ENCODE measurements at regions not wholly inside any gene's neighbourhood (a gene's known extent, or its start where the extent isn't known, plus 50 kb on each side); places are given as distances from the start of the nearest gene placed in this dataset.

- Histone ChIP-seq H3K4me3 (no peak overlapping the region), H3K9ac (no peak overlapping the region), H3K9me3 (no peaks in the 10 kb centered on the region), H4K20me1 (no peaks in the 10 kb centered on the region), H3K4me2 (no peak overlapping the region), H3K27me3 (no peaks in the 10 kb centered on the region), H3K4me1 (no peaks in the 10 kb centered on the region), H3K27ac (no peak overlapping the region), H3K36me3 (no peaks in the 10 kb centered on the region)
- no peak for TF ChIP-seq Cebpa-rat (IDR thresholded peaks at IDR 0.05)
These were observed 73.2 kb upstream of the C1QTNF7 start for GRCh38 chr4:15354371-15355297.

DNA sequence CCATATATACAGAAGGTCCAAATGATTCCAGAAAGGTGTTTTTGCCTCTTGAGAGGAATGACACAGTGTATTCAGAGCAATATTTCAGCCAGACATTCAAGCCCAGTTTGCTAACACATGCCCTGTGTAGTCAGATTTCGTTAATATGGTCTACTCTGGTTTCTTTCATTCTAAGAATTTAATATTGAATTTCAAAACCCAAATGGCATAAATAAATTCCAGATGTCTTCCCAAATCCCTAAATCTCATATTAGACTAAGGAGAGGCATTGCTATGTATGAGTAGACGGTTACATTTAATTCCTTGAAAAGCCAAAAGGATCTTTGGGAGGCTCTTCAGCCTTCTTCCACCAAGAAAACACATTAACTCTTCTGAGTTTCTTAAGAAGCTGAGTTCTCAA is 66.3 kb upstream of the C1QTNF7 start:
- no peak for TF ChIP-seq Cebpa-rat (IDR thresholded peaks at IDR 0.05)

GRCh38 chr4:15362541-15362940 is 65.3 kb upstream of the C1QTNF7 start:
- no peak overlapping the region for H3K4me2 ChIP-seq
- H3K9ac ChIP-seq: no peak overlapping the region
- H3K36me3 ChIP-seq: no peaks in the 10 kb centered on the region
- no peak for TF ChIP-seq Cebpa-rat (IDR thresholded peaks at IDR 0.05)
- H3K27me3 ChIP-seq: no peaks in the 10 kb centered on the region
- no peaks in the 10 kb centered on the region for H4K20me1 ChIP-seq
- no peaks in the 10 kb centered on the region for H3K9me3 ChIP-seq
- no peak overlapping the region for H3K4me3 ChIP-seq
- H3K4me1 ChIP-seq: peaks cover 5% of the 10 kb centered on the region; the same call in 1 of the 2 replicates
- H3K27ac ChIP-seq: no peak overlapping the region

More for the DNA sequence above, 66.3 kb upstream of the C1QTNF7 start:
- no peak overlapping the region for H3K4me3 ChIP-seq
- no peak overlapping the region for H3K27ac ChIP-seq
- H3K9me3 ChIP-seq: no peaks in the 10 kb centered on the region
- H3K4me2 ChIP-seq: no peak overlapping the region
- no peak overlapping the region for H3K9ac ChIP-seq
- no peaks in the 10 kb centered on the region for H3K36me3 ChIP-seq
- H4K20me1 ChIP-seq: no peaks in the 10 kb centered on the region
- H3K27me3 ChIP-seq: no peaks in the 10 kb centered on the region
- H3K4me1 ChIP-seq: peaks cover under 1% of the 10 kb centered on the region; the same call in 1 of the 2 replicates

- no peak overlapping the region for H3K27ac ChIP-seq
- no peak overlapping the region for H3K4me2 ChIP-seq
- H3K4me3 ChIP-seq: no peak overlapping the region
- peaks cover 5% of the 10 kb centered on the region; the same call in 1 of the 2 replicates for H3K4me1 ChIP-seq
- TF ChIP-seq Cebpa-rat (IDR thresholded peaks at IDR 0.05): no peak
- H3K9me3 ChIP-seq: no peaks in the 10 kb centered on the region
- no peaks in the 10 kb centered on the region for H3K27me3 ChIP-seq
- no peaks in the 10 kb centered on the region for H4K20me1 ChIP-seq
- H3K36me3 ChIP-seq: no peaks in the 10 kb centered on the region
- no peak overlapping the region for H3K9ac ChIP-seq
These were observed 63.6 kb upstream of the C1QTNF7 start for GRCh38 chr4:15364183-15364582.

- Histone ChIP-seq H3K9me3 (no peaks in the 10 kb centered on the region), H3K4me3 (no peak overlapping the region), H3K9ac (no peak overlapping the region), H3K36me3 (no peaks in the 10 kb centered on the region), H3K27me3 (no peaks in the 10 kb centered on the region), H3K4me1 (peaks cover 5% of the 10 kb centered on the region; the same call in 1 of the 2 replicates), H3K4me2 (no peak overlapping the region), H3K27ac (no peak overlapping the region), H4K20me1 (no peaks in the 10 kb centered on the region)
- TF ChIP-seq Cebpa-rat (IDR thresholded peaks at IDR 0.05): no peak
These were observed 62.2 kb upstream of the C1QTNF7 start for GRCh38 chr4:15365641-15366040.

DNA sequence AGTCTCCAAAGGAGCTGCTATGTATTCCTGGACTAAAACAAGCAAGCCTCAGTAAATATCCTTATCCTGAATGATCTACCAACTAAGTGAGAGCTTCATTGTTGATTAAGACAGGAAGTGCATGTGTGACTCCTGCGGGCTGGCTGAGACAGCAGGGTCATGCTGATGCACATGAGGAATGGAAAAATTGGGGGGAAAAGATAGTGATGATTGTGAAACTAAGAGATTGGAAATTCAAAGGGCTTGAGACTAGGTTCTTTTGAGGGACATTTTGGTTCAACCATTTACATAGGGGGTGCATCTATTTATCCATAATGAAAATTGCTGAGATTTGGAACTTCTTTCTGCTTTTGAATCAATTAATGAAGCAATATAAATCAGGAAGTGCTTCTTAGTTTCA is 61.1 kb upstream of the C1QTNF7 start:
- no peaks in the 10 kb centered on the region for H4K20me1 ChIP-seq
- H3K9me3 ChIP-seq: no peaks in the 10 kb centered on the region
- no peak overlapping the region for H3K9ac ChIP-seq
- H3K4me3 ChIP-seq: no peak overlapping the region
- peaks cover 5% of the 10 kb centered on the region; the same call in 1 of the 2 replicates for H3K4me1 ChIP-seq
- H3K27ac ChIP-seq: no peak overlapping the region
- no peak overlapping the region for H3K4me2 ChIP-seq
- TF ChIP-seq Cebpa-rat (IDR thresholded peaks at IDR 0.05): no peak
- H3K36me3 ChIP-seq: no peaks in the 10 kb centered on the region
- no peaks in the 10 kb centered on the region for H3K27me3 ChIP-seq

DNA sequence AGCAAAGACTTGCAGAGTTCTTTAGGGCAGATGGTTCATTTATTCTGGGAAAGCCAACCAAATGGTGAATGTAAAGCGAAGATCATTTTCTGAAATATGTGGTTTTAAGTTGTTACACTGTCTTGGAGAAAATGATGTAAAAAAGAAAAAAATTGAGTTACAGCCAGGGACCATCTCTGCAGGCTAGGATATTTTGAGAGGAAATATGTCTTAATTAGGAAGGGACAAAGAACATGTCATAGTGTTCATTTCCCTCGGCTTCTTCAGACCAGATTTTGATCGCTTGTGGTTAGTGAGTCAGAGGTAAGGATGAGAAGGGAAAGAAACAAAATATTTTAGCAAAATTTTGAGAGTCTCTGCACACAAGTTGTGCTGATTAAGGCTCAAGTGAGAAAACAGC is 59.0 kb upstream of the C1QTNF7 start:
- Histone ChIP-seq H3K4me1 (peaks cover 5% of the 10 kb centered on the region; the same call in 1 of the 2 replicates), H3K9ac (no peak overlapping the region), H3K9me3 (no peaks in the 10 kb centered on the region), H3K27me3 (no peaks in the 10 kb centered on the region), H3K27ac (no peak overlapping the region), H3K4me2 (no peak overlapping the region), H4K20me1 (no peaks in the 10 kb centered on the region), H3K36me3 (no peaks in the 10 kb centered on the region), H3K4me3 (no peak overlapping the region)
- no peak for TF ChIP-seq Cebpa-rat (IDR thresholded peaks at IDR 0.05)

DNA sequence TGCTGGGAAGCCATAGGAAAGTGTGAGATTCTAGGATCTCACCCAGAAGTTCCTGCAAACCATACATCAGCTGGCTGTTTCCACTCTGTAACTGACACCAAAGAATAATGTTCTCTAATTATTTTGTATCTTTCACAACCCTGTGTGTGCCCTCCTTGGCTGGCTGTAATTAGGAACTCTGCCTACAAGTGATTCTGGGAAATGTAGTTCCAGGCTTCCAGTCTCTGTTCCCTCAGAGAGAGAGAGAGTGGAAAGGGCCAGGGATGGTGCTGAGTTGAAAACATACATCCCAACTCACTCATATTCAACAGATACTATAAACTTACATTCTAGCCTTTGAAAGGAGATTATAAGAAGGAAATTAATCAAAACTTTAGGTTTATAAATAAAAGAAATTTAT is 57.5 kb upstream of the C1QTNF7 start:
- Histone ChIP-seq H3K27ac (no peak overlapping the region), H3K4me2 (no peak overlapping the region), H3K27me3 (no peaks in the 10 kb centered on the region), H3K9me3 (no peaks in the 10 kb centered on the region), H3K36me3 (no peaks in the 10 kb centered on the region), H3K4me1 (peaks cover 11% of the 10 kb centered on the region; the same call in 1 of the 2 replicates), H4K20me1 (no peaks in the 10 kb centered on the region), H3K4me3 (no peak overlapping the region), H3K9ac (no peak overlapping the region)
- TF ChIP-seq Cebpa-rat (IDR thresholded peaks at IDR 0.05): no peak

DNA sequence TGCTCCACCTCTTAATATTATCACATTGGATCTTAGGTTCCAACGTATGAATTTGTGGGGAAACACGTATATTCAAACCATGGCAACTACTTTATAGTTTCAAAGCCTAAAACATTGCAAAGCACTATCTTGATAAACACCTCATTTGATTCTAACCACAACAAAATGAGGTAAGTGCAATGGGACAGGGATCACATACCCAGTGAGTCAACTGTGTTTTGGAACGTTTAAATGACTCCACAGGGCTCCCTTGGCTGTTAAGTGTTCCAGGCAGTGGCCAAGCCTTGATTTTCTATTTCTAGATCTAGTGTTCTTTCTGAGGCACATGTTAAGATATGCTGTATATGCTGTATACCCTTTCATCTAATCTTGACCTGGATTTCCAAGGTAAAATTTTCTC is 54.5 kb upstream of the C1QTNF7 start:
- no peaks in the 10 kb centered on the region for H3K27me3 ChIP-seq
- no peak overlapping the region for H3K27ac ChIP-seq
- H4K20me1 ChIP-seq: no peaks in the 10 kb centered on the region
- no peak overlapping the region for H3K9ac ChIP-seq
- H3K9me3 ChIP-seq: no peaks in the 10 kb centered on the region
- H3K4me3 ChIP-seq: no peak overlapping the region
- peaks cover 19% of the 10 kb centered on the region for H3K4me1 ChIP-seq
- no peak overlapping the region for H3K4me2 ChIP-seq
- TF ChIP-seq Cebpa-rat (IDR thresholded peaks at IDR 0.05): no peak
- no peaks in the 10 kb centered on the region for H3K36me3 ChIP-seq

DNA sequence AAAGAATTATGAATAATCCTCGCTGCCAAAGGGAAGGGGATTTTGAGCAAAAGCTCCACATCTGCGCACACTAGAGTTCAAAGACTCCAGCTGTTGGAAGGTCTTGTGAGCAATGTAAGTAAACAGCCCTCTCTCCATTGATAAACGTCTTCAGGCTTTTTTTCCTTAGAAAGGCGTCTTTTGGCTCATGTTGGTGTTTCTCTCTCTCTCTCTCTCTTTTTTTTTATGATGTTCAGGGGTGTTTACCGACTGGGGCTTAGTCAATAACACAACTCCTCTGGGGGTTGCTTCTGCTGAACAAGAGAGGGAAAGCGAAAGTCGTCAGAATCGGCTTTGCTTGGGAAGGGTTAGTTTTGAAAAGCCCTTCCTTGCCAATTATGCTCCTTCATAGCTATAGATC is 53.2 kb upstream of the C1QTNF7 start:
- no peak overlapping the region for H3K27ac ChIP-seq
- no peaks in the 10 kb centered on the region for H3K27me3 ChIP-seq
- H3K4me3 ChIP-seq: no peak overlapping the region
- no peaks in the 10 kb centered on the region for H3K9me3 ChIP-seq
- H3K9ac ChIP-seq: no peak overlapping the region
- no peaks in the 10 kb centered on the region for H3K36me3 ChIP-seq
- peaks cover 19% of the 10 kb centered on the region for H3K4me1 ChIP-seq
- no peak for TF ChIP-seq Cebpa-rat (IDR thresholded peaks at IDR 0.05)
- no peak overlapping the region for H3K4me2 ChIP-seq
- H4K20me1 ChIP-seq: no peaks in the 10 kb centered on the region
